Rectal smooth muscle tissue (tissue), 1 donor: ENCODE measurements at regions not wholly inside any gene's neighbourhood (a gene's known extent, or its start where the extent isn't known, plus 50 kb on each side); places are given as distances from the start of the nearest gene placed in this dataset.
"Not testable (repeated sequence)": the region's sequence is repeated elsewhere in the genome, so short reads cannot be mapped to it uniquely, and the experiment has no call there.

Experiments used
- H3K27ac ChIP-seq: one replicate; pipeline ENCODE4 v1.7.0; 2013; ENCODE audit warnings: low read depth, low read length, inconsistent platforms
- H3K27me3 ChIP-seq: one replicate; pipeline ENCODE4 v1.7.0; 2013; ENCODE audit warnings: low read length; ENCODE audit not compliant: control insufficient read depth, insufficient read depth
- H3K36me3 ChIP-seq: one replicate; pipeline ENCODE4 v1.7.0; 2013; ENCODE audit warnings: low read length; ENCODE audit not compliant: control insufficient read depth, insufficient read depth
- H3K4me1 ChIP-seq: one replicate; pipeline ENCODE4 v1.7.0; 2013; ENCODE audit warnings: low read length; ENCODE audit not compliant: control insufficient read depth, insufficient read depth
- H3K4me3 ChIP-seq: one replicate; pipeline ENCODE4 v1.7.0; 2013; ENCODE audit warnings: low read length
- H3K9ac ChIP-seq: one replicate; pipeline ENCODE4 v1.7.0; 2013; ENCODE audit warnings: low read length

- H3K4me1 ChIP-seq, result no peaks in the 10 kb centered on the region
- H3K27me3 ChIP-seq, result no peaks in the 10 kb centered on the region
- no peak overlapping the region for H3K4me3 ChIP-seq
- H3K27ac ChIP-seq, result no peak overlapping the region
- no peaks in the 10 kb centered on the region for H3K36me3 ChIP-seq
- no peak overlapping the region for H3K9ac ChIP-seq
Observed at GRCh38 chr2:16090650-16091575, 150.6 kb downstream of the MYCN start.

GRCh38 chr2:16089491-16089890 is 149.1 kb downstream of the MYCN start:
- not testable (repeated sequence) for H3K9ac ChIP-seq, H3K4me1 ChIP-seq, H3K27ac ChIP-seq, H3K36me3 ChIP-seq, H3K4me3 ChIP-seq, H3K27me3 ChIP-seq

- H3K4me1 ChIP-seq, result no peaks in the 10 kb centered on the region
- no peak overlapping the region for H3K27ac ChIP-seq
- no peak overlapping the region for H3K9ac ChIP-seq
- no peaks in the 10 kb centered on the region for H3K36me3 ChIP-seq
- no peak overlapping the region for H3K4me3 ChIP-seq
- H3K27me3 ChIP-seq, result no peaks in the 10 kb centered on the region
Observed at GRCh38 chr2:16088802-16089112, 148.4 kb downstream of the MYCN start.

GRCh38 chr2:16088035-16088801 is 147.9 kb downstream of the MYCN start:
- no peaks in the 10 kb centered on the region for H3K4me1 ChIP-seq
- no peaks in the 10 kb centered on the region for H3K36me3 ChIP-seq
- no peak overlapping the region for H3K27ac ChIP-seq
- H3K9ac ChIP-seq, result no peak overlapping the region
- H3K27me3 ChIP-seq, result no peaks in the 10 kb centered on the region
- H3K4me3 ChIP-seq, result no peak overlapping the region

GRCh38 chr2:16086136-16086535 is 145.8 kb downstream of the MYCN start:
- not testable (repeated sequence) for H3K27ac ChIP-seq, H3K9ac ChIP-seq, H3K27me3 ChIP-seq, H3K4me1 ChIP-seq, H3K4me3 ChIP-seq, H3K36me3 ChIP-seq

GRCh38 chr2:16085073-16085472 is 144.7 kb downstream of the MYCN start:
- H3K9ac ChIP-seq, result no peak overlapping the region
- no peaks in the 10 kb centered on the region for H3K27me3 ChIP-seq
- H3K4me3 ChIP-seq, result no peak overlapping the region
- H3K36me3 ChIP-seq, result no peaks in the 10 kb centered on the region
- H3K27ac ChIP-seq, result no peak overlapping the region
- H3K4me1 ChIP-seq, result no peaks in the 10 kb centered on the region

- Histone ChIP-seq H3K4me1 (no peaks in the 10 kb centered on the region), H3K27ac (no peak overlapping the region), H3K27me3 (no peaks in the 10 kb centered on the region), H3K36me3 (no peaks in the 10 kb centered on the region), H3K4me3 (no peak overlapping the region), H3K9ac (no peak overlapping the region)
Observed at GRCh38 chr2:16084274-16084673, 143.9 kb downstream of the MYCN start.

GRCh38 chr2:16082276-16082675 is 141.9 kb downstream of the MYCN start:
- no peak overlapping the region for H3K4me3 ChIP-seq
- H3K9ac ChIP-seq, result no peak overlapping the region
- H3K27ac ChIP-seq, result no peak overlapping the region
- no peaks in the 10 kb centered on the region for H3K4me1 ChIP-seq
- no peaks in the 10 kb centered on the region for H3K36me3 ChIP-seq
- no peaks in the 10 kb centered on the region for H3K27me3 ChIP-seq

- Histone ChIP-seq H3K27me3 (no peaks in the 10 kb centered on the region), H3K4me1 (no peaks in the 10 kb centered on the region), H3K9ac (no peak overlapping the region), H3K27ac (no peak overlapping the region), H3K36me3 (no peaks in the 10 kb centered on the region), H3K4me3 (no peak overlapping the region)
Observed at GRCh38 chr2:16081316-16082200, 141.2 kb downstream of the MYCN start.

- no peak overlapping the region for H3K4me3 ChIP-seq
- H3K36me3 ChIP-seq, result no peaks in the 10 kb centered on the region
Observed at GRCh38 chr2:16080516-16080915, 140.2 kb downstream of the MYCN start.

GRCh38 chr2:16080071-16080470 is 139.7 kb downstream of the MYCN start:
- Histone ChIP-seq H3K27me3 (no peaks in the 10 kb centered on the region), H3K4me3 (no peak overlapping the region), H3K4me1 (no peaks in the 10 kb centered on the region), H3K27ac (no peak overlapping the region), H3K36me3 (no peaks in the 10 kb centered on the region), H3K9ac (no peak overlapping the region)

More at GRCh38 chr2:16080516-16080915, 140.2 kb downstream of the MYCN start:
- Histone ChIP-seq H3K9ac (no peak overlapping the region), H3K27me3 (no peaks in the 10 kb centered on the region), H3K27ac (no peak overlapping the region), H3K4me1 (no peaks in the 10 kb centered on the region)

- Histone ChIP-seq H3K4me3 (no peak overlapping the region), H3K27me3 (no peaks in the 10 kb centered on the region), H3K4me1 (no peaks in the 10 kb centered on the region), H3K27ac (no peak overlapping the region), H3K36me3 (no peaks in the 10 kb centered on the region), H3K9ac (no peak overlapping the region)
Observed at GRCh38 chr2:16079637-16080036, 139.3 kb downstream of the MYCN start.
